Kidney (tissue), 13 donors: ENCODE measurements at regions not wholly inside any gene's neighbourhood (a gene's known extent, or its start where the extent isn't known, plus 50 kb on each side); places are given as distances from the start of the nearest gene placed in this dataset.

Source experiments
- DNase-seq, 5 donors: peaks; one replicate each; pipeline ENCODE4 v3.0.0-alpha.2; 2013 to 2020
- FAIRE-seq: peaks from 2 replicates; lab custom pipeline; 2012; peaks lifted over from hg19 to GRCh38; lab: Jason Lieb, UNC
- H3K27ac ChIP-seq, 2 donors: one replicate each; pipeline ENCODE4 v1.7.0; 2013; ENCODE audit warnings: low read depth in 2 of 2, low read length in 2 of 2, inconsistent platforms in 1 of 2
- H3K27me3 ChIP-seq: one replicate; pipeline ENCODE4 v1.7.1; 2013; ENCODE audit warnings: low read length, inconsistent platforms; ENCODE audit not compliant: control insufficient read depth, insufficient read depth
- H3K36me3 ChIP-seq, 3 donors: one replicate each; pipeline versions ENCODE4 v1.7.0 to v1.7.1; 2013; ENCODE audit warnings: low read length in 3 of 3, control low read depth in 1 of 3, inconsistent platforms in 1 of 3; ENCODE audit not compliant: insufficient read depth in 3 of 3, control insufficient read depth in 2 of 3
- H3K4me1 ChIP-seq, 3 donors: one replicate each; pipeline versions ENCODE4 v1.7.0 to v1.7.1; 2013; ENCODE audit warnings: low read length in 3 of 3, inconsistent platforms in 1 of 3, low read depth in 1 of 3; ENCODE audit not compliant: control insufficient read depth in 2 of 3, insufficient read depth in 2 of 3
- H3K4me3 ChIP-seq, 3 donors: one replicate each; pipeline versions ENCODE4 v1.7.0 to v1.8.1; 2013; ENCODE audit warnings: low read length in 3 of 3, control low read depth in 1 of 3, inconsistent platforms in 1 of 3
- H3K9ac ChIP-seq, 3 donors: one replicate each; pipeline versions ENCODE4 v1.7.0 to v1.7.1; 2013; ENCODE audit warnings: low read length in 3 of 3, control low read depth in 1 of 3, inconsistent platforms in 1 of 3
- H3K9me3 ChIP-seq, 3 donors: one replicate each; pipeline versions ENCODE4 v1.7.0 to v1.7.1; 2013; ENCODE audit warnings: low read length in 3 of 3, control low read depth in 1 of 3, inconsistent platforms in 1 of 3; ENCODE audit not compliant: control insufficient read depth in 2 of 3, insufficient read depth in 1 of 3
- intact Hi-C: fragments of 100-400 bp; cut with DNase I; formaldehyde crosslinking; loops from one replicate; pipeline ENCODE4 v1.11.1; 2022
- TF ChIP-seq, protein P1 (sequence below): IDR thresholded peaks from 3 replicates; pipeline ENCODE4 v1.5.1; 2012; ENCODE audit warnings: mild to moderate bottlenecking, moderate library complexity, borderline replicate concordance; ENCODE audit not compliant: insufficient read depth; ENCODE audit errors: extremely low read depth
- donor health status: control.
- donor health status: control.
- donor health status: control.
- donor health status: control.
- donor health status: control.
- donor health status: DM: yes; HTN: yes; CAD: no.
- donor health status: Normal renal cell carcinoma (clear cell type).

DNA sequence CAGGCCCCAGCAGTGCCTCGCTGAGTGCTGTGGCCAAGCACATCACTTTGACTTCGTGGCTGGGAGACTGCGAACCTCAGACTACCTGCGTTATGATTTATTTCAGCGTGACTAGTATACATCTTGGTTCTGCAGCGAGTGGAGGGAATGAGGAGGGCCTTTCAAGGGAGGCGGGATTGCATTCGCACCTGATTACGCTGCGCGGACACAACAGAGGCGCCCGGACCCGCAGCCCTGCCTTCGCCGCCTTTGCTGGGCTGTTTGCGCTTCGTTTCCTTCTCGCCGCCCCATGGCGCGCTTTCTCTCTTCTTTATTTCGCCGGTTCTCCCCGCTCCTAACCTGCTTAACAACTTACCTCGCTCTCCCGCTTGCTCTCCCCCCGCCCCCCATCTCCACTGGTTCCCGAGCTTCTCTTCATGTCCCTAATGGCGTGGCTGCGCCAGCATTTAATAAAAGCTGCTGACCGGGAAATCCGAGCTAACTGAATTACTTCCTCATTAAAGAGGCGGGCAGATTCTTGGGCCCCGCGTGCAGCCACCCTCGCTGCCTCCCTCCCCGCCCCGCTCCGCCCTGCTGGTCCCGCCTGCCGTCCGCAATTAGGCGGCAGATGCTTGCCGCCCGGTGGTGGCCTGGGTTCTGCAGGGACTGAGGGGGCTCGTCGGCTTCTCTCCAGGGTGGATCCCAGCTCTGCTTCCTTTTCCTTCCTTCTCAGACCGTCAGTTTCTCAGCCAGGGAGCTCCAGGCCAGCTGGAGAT, 257.6 kb upstream of the SDK2 start:
- no peak for FAIRE-seq
- H3K4me3 ChIP-seq, result peak overlapping the region in 2 of 3 donors; percentile 18 to 20

DNA sequence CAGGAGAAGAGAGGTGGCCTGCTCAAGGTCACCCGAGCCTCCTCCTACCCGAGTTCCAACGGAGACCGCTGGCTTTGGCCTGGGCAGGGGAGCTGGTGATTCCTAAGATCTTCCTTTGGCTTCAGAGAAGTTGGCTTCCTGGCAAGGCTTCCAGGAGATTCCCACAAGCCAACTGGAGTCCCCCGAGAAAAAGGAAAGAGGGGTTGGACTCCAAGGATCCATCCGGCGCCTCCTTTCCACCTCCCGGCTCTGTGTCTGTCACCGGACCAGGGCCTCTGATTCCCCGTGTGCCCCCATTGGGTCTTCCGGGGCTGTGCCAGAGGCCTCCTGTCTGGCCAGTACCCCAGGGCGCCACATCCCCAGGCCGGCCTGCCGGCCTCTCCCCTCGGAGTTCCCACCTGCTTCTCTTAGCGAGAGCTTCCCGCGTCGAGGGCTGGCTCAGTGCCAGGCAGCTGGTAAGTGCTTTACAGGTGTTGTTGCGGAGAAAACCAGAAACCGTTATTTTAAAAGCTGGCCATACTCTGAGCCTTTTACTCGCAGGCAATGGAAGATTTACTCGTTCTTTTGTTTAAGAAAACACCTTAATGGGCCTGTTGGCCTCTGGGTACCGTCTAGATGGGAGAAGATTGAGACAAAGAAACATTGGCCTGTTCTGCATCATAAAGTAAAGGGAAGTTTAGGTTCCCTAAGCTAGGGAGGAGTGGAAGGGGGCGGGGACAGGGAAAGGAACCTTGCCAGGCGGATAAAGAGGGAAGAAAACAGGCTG, 258.4 kb upstream of the SDK2 start:
- intact Hi-C loops, result no loop called here
- TF ChIP-seq, protein P1, sequence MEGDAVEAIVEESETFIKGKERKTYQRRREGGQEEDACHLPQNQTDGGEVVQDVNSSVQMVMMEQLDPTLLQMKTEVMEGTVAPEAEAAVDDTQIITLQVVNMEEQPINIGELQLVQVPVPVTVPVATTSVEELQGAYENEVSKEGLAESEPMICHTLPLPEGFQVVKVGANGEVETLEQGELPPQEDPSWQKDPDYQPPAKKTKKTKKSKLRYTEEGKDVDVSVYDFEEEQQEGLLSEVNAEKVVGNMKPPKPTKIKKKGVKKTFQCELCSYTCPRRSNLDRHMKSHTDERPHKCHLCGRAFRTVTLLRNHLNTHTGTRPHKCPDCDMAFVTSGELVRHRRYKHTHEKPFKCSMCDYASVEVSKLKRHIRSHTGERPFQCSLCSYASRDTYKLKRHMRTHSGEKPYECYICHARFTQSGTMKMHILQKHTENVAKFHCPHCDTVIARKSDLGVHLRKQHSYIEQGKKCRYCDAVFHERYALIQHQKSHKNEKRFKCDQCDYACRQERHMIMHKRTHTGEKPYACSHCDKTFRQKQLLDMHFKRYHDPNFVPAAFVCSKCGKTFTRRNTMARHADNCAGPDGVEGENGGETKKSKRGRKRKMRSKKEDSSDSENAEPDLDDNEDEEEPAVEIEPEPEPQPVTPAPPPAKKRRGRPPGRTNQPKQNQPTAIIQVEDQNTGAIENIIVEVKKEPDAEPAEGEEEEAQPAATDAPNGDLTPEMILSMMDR, result no peak
- no peak for FAIRE-seq
- DNase-seq, result peak in 4 of 5 donors; percentile 63 to 82 (median 74)
- Histone ChIP-seq H3K4me1 (peaks cover 0 to 4% (median 0%) of the 10 kb centered on the region in 3 donors), H3K27ac (no peak overlapping the region), H3K27me3 (no peaks in the 10 kb centered on the region), H3K9ac (no peak overlapping the region), H3K36me3 (no peaks in the 10 kb centered on the region), H3K9me3 (no peaks in the 10 kb centered on the region), H3K4me3 (no peak overlapping the region)

More for the DNA sequence above, 257.6 kb upstream of the SDK2 start:
- Histone ChIP-seq H3K9me3 (no peaks in the 10 kb centered on the region), H3K27ac (no peak overlapping the region), H3K4me1 (peaks cover 0 to 4% (median 0%) of the 10 kb centered on the region in 3 donors), H3K36me3 (no peaks in the 10 kb centered on the region), H3K9ac (no peak overlapping the region), H3K27me3 (no peaks in the 10 kb centered on the region)
- DNase-seq, result peak in 4 of 5 donors; percentile 74 to 79 (median 78)
- TF ChIP-seq, protein P1, result no peak
- intact Hi-C loops, result no loop called here

DNA sequence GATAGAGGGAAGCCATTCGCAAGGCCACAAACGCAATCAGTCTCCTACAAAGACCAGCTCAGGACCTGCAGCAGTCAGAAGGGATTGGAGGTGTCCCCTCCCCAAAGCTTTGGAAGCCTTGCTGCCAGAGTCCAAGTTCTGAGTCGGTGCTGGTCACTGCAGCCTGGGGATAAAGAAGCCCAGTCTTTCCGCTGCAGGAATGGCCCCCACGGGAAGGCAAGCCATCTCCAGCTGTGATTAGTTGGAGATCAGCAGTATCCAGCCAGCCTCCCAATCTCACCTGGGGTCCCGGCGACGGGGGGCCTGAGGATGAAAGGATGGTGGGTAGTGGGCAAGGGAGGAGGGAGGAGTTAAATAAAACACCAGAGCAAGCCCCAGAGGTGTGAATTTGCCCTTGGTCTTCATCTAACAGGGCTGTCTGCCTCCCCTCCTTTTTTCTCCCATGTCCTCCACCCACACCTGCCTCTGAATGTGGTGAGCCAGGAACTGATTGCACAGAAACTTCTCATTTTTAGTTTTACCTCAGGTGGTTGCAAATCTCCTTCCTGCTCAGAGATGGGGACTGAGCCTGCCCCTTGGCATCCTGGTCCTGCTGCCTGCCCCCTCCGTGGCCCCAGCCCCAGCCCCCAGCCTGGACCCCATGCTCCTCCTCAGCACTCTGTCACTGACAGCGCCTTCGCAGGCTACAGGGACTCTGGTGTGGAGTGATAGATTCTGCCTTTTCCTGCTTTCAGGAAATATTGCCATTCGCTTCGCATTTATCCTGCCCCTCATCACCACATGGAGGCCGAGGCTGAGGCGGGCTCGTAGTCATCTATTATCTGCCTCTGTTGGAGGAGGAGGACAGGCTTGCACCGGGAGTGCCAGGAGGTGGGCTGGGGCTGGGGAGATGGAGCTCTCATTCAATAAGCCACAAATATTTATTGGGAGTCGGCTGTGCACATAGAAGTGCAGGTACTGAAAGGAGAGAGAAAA, 262.9 kb upstream of the SDK2 start:
- no peaks in the 10 kb centered on the region for H3K9me3 ChIP-seq
- H3K36me3 ChIP-seq, result no peaks in the 10 kb centered on the region
- DNase-seq (no peak), FAIRE-seq (no peak)
- H3K27ac ChIP-seq, result no peak overlapping the region
- H3K4me1 ChIP-seq, result no peaks in the 10 kb centered on the region
- intact Hi-C loops, result no loop called here
- TF ChIP-seq, protein P1, result no peak
- no peaks in the 10 kb centered on the region for H3K27me3 ChIP-seq
- H3K4me3 ChIP-seq, result no peak overlapping the region
- H3K9ac ChIP-seq, result no peak overlapping the region
